GM21526 (cell line): ENCODE measurements at regions not wholly inside any gene's neighbourhood (a gene's known extent, or its start where the extent isn't known, plus 50 kb on each side); places are given as distances from the start of the nearest gene placed in this dataset.
A peak's percentile ranks its signal among the peaks of the same experiment; 100 is the strongest.

Experiments used
- ATAC-seq: cut with Tn5 transposase; IDR thresholded peaks from one replicate; pipeline ENCODE4 v1.9.1; 2021; ENCODE audit warnings: moderate library complexity; ENCODE audit not compliant: unreplicated experiment, low FRiP score

GRCh38 chr4:83830138-83830888 lies 294.4 kb downstream of the GPAT3 start:
- ATAC-seq = no peak

DNA sequence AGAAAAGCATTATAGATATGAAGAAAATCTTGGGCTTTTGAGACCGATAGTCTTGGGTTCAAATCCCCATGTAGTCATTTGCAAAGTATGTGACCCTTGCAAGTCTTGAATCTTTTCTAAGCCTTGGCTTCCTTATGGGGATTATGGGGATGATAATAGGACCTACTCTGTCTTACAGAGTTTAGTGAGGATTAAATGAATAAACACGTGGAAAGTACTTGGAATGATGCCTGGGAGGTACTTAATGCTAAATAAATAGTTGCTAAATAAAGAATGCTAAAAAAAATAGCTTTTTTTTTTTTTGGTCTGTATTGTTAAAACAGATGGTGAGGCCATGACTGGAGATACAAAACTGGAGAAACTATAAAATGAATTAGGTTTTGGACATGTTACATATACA lies 292.7 kb downstream of the GPAT3 start:
- ATAC-seq = no peak

- no peak for ATAC-seq
Observed at GRCh38 chr4:83821493-83821892, 285.6 kb downstream of the GPAT3 start.

DNA sequence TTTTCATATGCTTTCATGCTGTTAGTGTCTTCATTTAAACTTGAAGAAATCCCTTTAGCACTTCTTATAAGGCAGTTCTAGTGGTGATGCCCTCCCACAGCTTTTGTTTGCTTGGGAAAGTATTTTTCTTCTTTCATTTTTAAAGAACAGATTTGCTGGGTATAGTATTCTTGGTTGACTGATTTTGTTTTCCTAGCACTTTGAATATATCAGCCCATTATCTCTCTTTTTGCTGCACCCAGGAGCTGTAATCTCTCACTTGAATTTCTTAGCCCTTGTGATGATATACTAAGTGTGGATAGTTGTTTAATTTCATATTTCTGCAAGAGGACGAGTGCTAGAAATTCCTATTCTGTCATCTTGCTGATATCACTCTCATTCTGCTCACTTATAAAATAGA lies 283.7 kb downstream of the GPAT3 start:
- ATAC-seq = no peak

- ATAC-seq = no peak
Observed at GRCh38 chr4:83810428-83810827, 274.5 kb downstream of the GPAT3 start.

GRCh38 chr4:83809581-83809980 lies 273.7 kb downstream of the GPAT3 start:
- ATAC-seq = no peak

GRCh38 chr4:83793481-83793880 lies 257.6 kb downstream of the GPAT3 start:
- ATAC-seq = no peak

DNA sequence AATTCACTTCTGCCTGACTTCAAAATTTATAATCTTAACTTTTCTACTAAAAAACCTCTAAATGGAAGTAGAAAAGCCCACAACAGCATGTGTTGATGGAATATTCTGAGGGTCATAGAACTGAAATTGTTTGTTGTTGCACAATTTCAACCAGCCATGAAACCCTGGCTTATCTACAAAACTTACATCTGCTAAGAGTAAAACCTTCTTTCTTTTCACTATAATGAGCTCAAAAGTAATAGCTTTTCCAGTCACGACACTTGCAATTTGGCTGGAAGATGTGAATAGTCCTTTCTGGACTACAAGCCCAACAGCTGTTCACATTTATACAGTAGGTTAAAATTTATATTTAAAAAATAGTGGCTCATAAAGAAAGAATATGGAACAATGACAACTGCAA lies 250.0 kb downstream of the GPAT3 start:
- ATAC-seq = no peak

DNA sequence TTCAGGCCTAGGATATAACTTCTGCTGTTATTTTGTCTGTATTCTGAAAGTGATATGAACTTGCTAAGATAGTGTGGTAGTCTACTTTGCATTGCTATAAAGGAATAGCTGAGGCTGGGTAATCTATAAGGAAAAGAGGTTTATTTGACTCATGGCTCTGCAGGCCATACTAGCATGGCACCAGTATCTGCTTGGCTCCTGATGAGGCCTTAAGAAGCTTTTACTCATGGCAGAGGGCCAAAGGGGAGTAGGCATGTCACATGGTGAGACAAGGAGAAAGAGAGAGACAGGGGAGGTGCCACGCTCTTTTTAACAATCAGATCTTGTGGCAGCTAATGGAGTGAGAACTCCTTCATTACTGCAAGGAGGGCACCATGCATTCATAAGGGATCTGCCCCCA lies 247.3 kb downstream of the GPAT3 start:
- no peak for ATAC-seq

- no peak for ATAC-seq
Observed at GRCh38 chr4:83782591-83782990, 246.7 kb downstream of the GPAT3 start.

DNA sequence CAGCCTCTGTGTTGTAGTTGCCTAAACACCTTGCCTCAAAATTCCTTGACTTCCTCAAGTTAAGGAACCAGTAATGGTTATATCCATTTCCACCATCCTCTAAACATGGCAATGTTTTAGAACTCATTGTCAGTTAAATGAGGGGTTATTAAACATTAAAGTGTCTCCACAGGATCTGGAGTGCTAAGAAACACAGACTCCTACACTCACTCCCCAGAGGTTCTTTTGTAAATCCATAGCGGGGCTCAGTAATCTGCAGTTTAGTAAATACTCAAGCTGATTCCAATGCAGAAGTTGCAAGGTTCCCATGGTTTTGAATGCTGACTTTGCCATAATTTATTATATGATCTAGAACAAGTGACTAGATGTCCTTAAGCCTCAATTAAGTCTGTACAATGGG lies 245.5 kb downstream of the GPAT3 start:
- ATAC-seq = no peak

DNA sequence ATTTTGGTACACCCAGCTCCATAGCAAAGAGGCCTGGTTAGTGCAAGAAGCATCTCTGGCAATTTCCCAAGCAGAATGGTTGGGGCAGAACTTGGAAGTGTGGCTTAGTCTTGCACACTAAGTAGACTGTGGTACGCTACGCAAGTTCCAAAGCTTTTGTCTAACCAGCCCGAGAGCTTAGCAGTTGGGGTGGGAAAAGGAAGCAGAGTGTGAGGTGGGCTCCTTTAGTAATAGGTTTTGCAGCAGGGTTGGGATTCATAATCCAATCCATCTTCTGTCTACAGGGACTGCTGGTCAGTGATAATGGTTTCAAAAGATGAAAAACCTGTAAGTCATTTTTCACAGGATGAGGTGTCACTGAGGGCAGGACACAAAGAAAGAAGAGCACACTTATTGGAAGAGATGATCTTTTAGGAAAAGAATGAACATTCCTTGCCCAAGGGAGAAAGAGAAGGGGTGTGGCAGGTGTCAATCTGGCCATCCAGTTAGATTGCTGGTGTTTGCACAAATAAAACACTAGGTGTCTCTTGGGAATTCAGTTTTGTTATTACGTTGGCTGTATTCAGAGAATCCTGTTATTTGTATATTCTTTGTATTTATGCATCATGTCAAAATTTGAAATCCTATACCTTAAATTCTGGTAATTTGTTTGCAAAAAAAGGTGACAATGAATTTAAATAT lies 244.3 kb downstream of the GPAT3 start:
- ATAC-seq = no peak

- no peak for ATAC-seq
Observed at GRCh38 chr4:83779103-83780052, 243.5 kb downstream of the GPAT3 start.

DNA sequence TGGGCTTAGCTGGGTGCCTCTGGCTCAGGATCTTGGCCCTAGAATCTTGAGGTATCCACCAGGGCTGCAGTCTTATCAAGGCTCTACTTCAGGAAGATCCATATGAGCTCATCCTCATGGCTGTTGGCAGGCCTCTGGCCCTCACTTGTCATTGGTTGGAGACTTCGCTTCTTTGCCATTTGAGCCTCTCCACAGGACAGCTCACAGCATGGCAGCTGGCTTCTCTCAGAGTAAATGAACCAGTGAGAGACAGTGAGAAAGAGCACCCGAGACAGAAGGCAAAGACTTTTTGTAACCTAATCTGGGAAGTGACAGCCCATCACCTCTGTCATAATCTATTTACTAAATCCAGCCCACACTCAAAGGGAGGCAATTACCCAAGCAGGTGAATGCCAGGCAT lies 236.8 kb downstream of the GPAT3 start:
- ATAC-seq = no peak

GRCh38 chr4:83771113-83771705 lies 235.3 kb downstream of the GPAT3 start:
- peak; percentile 53 for ATAC-seq

DNA sequence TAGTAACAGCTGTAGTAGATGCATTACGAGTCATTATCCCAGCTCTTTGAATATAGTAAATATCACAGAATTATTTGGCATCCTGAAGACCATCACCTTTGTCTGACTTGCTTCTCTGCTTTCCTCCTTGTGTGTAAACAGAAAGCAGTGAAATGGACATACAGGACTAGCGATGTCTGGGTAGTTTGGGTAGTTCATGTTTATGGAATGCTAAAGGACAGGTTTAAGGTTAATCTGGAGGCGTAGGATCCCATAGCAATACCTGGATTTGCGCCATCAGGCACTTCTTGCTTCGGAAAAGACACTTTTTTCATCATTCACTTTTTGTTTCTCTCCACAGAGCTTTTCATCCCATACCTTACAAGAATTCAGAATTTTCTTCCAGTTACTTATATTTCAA lies 232.2 kb downstream of the GPAT3 start:
- ATAC-seq = no peak

- no peak for ATAC-seq
Observed at GRCh38 chr4:83767067-83767466, 231.2 kb downstream of the GPAT3 start.

- ATAC-seq = no peak
Observed at GRCh38 chr4:83759611-83760010, 223.7 kb downstream of the GPAT3 start.

- no peak for ATAC-seq
Observed at GRCh38 chr4:83758285-83758684, 222.4 kb downstream of the GPAT3 start.

- no peak for ATAC-seq
Observed at GRCh38 chr4:83757121-83757621, 221.3 kb downstream of the GPAT3 start.

- ATAC-seq = no peak
Observed at GRCh38 chr4:83753260-83753659, 217.4 kb downstream of the GPAT3 start.
